Glutamatergic neuron (in vitro differentiated cells): ENCODE measurements at regions not wholly inside any gene's neighbourhood (a gene's known extent, or its start where the extent isn't known, plus 50 kb on each side); places are given as distances from the start of the nearest gene placed in this dataset.

Experiments used
- DNase-seq: peaks from one replicate; pipeline ENCODE4 v3.0.0; 2022
- H3K27ac Mint-ChIP-seq: one replicate; pipeline ENCODE4 v1.8.0; 2020; ENCODE audit warnings: mild to moderate bottlenecking, mixed read lengths, inconsistent platforms; ENCODE audit not compliant: unreplicated experiment
- H3K27me3 Mint-ChIP-seq: one replicate; pipeline ENCODE4 v1.8.0; 2020; ENCODE audit warnings: mild to moderate bottlenecking, moderate library complexity, mixed read lengths, inconsistent platforms; ENCODE audit not compliant: unreplicated experiment
- H3K36me3 Mint-ChIP-seq: one replicate; pipeline ENCODE4 v1.8.0; 2020; ENCODE audit warnings: mild to moderate bottlenecking, mixed read lengths, inconsistent platforms; ENCODE audit not compliant: unreplicated experiment
- H3K4me1 Mint-ChIP-seq: one replicate; pipeline ENCODE4 v1.8.0; 2020; ENCODE audit warnings: mild to moderate bottlenecking, low read depth, mixed read lengths, inconsistent platforms; ENCODE audit not compliant: unreplicated experiment
- H3K4me3 Mint-ChIP-seq: one replicate; pipeline ENCODE4 v1.8.0; 2020; ENCODE audit warnings: mild to moderate bottlenecking, mixed read lengths, inconsistent platforms; ENCODE audit not compliant: unreplicated experiment
- H3K9me3 Mint-ChIP-seq: one replicate; pipeline ENCODE4 v1.8.0; 2020; ENCODE audit warnings: mild to moderate bottlenecking, moderate library complexity, mixed read lengths, inconsistent platforms; ENCODE audit not compliant: unreplicated experiment
- CTCF ChIP-seq: fragments of 200-600 bp; sonication (generic); IDR thresholded peaks from one replicate; pipeline ENCODE4 v1.5.0; 2021; ENCODE audit not compliant: partially characterized antibody, unreplicated experiment

- no peak for DNase-seq
- Mint-ChIP-seq H3K27me3 (no peaks in the 10 kb centered on the region), H3K4me1 (no peaks in the 10 kb centered on the region)
Measured at GRCh38 chr4:133866328-133866699, 335.3 kb downstream of the PABPC4L start.

DNA sequence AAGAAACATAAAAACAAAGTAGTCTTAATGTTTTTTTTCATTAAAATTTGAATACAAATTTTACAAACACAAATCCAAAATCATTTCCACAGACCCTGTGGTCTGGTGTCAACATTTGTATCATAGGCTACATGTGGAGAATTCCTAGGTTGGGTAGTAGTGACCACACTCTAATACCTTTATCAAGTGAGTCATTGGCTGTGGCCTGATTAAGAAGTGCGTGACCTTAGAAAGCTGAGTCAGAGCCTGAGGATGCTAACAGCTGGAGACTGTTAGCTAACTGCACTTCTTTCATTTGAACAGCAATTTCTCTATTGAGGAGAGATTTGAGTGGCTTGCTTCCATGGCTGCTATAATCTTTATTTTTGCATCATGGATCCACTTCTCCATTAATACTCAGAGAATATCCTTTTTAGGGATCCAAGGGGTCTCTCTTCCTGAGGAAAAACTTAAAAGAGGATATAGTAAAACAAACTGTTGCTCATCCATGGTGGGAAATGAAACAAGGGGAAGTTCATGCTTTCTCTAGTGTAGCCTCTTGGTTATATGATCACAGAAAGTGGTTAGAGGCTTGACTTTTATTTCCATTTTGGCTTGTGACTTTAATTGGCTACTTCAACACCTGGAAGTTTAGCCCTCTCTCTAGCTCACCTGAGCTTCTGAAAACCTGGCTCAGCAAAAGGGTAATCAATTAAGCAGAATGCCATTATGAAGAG, 335.8 kb downstream of the PABPC4L start:
- Mint-ChIP-seq H3K4me1 (no peaks in the 10 kb centered on the region), H3K9me3 (no peaks in the 10 kb centered on the region), H3K27me3 (no peaks in the 10 kb centered on the region), H3K27ac (no peak overlapping the region), H3K4me3 (no peak overlapping the region), H3K36me3 (no peaks in the 10 kb centered on the region)
- DNase-seq: no peak
- TF ChIP-seq CTCF: no peak

More at GRCh38 chr4:133866328-133866699, 335.3 kb downstream of the PABPC4L start:
- Mint-ChIP-seq H3K36me3 (no peaks in the 10 kb centered on the region), H3K4me3 (no peak overlapping the region), H3K9me3 (no peaks in the 10 kb centered on the region), H3K27ac (no peak overlapping the region)
- no peak for TF ChIP-seq CTCF

GRCh38 chr4:133863153-133863552, 338.4 kb downstream of the PABPC4L start:
- Mint-ChIP-seq H3K4me3 (no peak overlapping the region), H3K27ac (no peak overlapping the region), H3K27me3 (no peaks in the 10 kb centered on the region), H3K4me1 (no peaks in the 10 kb centered on the region), H3K9me3 (no peaks in the 10 kb centered on the region), H3K36me3 (no peaks in the 10 kb centered on the region)
- no peak for DNase-seq
- no peak for TF ChIP-seq CTCF

DNA sequence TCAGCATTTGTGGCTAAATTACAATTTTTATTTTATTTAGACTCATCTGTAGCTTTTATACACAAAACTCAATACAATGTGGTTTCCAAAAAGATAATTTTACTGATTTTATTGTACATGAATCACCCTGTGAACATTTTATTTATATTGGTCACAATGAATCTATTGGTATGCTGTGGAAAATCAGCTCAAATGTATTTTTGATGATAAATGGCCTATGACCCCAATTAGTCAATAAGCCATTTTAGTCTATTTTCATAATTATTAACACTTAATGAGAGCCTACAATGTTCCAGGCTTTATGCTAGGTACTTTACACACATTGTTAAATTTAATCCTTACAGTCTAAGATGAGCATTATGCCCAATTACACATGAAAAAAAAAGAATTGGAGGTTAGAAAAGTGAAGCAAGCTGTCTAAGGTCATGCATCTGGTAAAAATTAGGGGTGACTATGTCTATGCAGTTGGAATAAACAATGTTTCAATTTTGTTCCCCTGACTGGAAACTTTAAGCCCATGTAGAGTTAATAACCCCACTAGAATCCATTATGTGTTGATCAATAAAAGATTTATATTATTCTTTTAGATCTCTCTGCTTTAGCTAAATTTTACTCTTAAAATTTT, 344.7 kb downstream of the PABPC4L start:
- Mint-ChIP-seq H3K4me3 (no peak overlapping the region), H3K36me3 (no peaks in the 10 kb centered on the region), H3K4me1 (no peaks in the 10 kb centered on the region), H3K9me3 (no peaks in the 10 kb centered on the region), H3K27me3 (no peaks in the 10 kb centered on the region), H3K27ac (no peak overlapping the region)
- no peak for TF ChIP-seq CTCF
- DNase-seq: no peak

DNA sequence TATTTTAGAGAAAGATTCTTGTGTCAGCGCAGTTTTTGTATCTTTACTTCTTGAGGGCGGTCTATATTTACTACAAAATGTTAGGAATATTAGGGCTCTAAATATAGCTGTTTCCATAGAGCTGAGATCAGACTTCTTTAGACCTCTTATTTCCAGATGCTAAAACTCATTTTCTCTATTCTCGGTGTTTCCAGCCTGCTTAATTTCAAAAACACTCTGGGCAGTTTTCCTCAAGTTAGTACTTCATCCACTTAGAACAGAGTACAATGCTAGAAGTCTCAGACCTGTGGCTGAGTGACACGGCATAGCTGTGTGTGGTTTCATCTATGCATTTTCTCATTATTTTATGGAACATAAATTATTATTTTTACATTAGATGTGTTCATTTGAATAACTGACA, 346.6 kb downstream of the PABPC4L start:
- no peaks in the 10 kb centered on the region for H3K36me3 Mint-ChIP-seq
- no peak for TF ChIP-seq CTCF
- no peaks in the 10 kb centered on the region for H3K4me1 Mint-ChIP-seq
- no peaks in the 10 kb centered on the region for H3K27me3 Mint-ChIP-seq
- no peak overlapping the region for H3K4me3 Mint-ChIP-seq
- H3K9me3 Mint-ChIP-seq: no peaks in the 10 kb centered on the region
- no peak overlapping the region for H3K27ac Mint-ChIP-seq
- DNase-seq: no peak
